ENCODE measurements at regions not wholly inside any gene's neighbourhood (a gene's known extent, or its start where the extent isn't known, plus 50 kb on each side); places are given as distances from the start of the nearest gene placed in this dataset.

DNA sequence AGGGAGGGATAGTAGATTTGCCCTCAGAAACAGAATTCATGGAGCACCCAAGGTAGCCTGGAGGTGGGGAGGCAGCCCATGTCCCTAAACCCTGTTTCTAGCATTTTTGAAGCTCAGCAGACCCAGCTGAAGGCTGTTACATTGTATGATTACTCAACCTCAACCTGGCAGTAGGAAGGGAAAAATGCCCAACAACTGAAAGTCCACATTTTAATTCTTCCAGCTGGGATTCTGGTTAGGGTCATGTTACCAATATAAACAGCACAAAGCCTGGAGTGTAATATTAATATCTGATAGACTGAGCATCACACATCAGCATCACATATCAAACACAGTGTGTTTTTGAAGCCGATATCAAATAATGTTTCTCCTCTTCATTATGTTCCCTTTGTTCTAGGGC, 437.0 kb downstream of the HRH4 start:
- no peak overlapping the region for H3K4me3 ChIP-seq (replicated peaks; ENCODE audit: low read depth, low read length)
- TF ChIP-seq CTCF (IDR thresholded peaks at IDR 0.05; ENCODE audit: low read length, missing control alignments), result no peak
- DNase-seq (ENCODE audit: low read depth), result no peak

DNA sequence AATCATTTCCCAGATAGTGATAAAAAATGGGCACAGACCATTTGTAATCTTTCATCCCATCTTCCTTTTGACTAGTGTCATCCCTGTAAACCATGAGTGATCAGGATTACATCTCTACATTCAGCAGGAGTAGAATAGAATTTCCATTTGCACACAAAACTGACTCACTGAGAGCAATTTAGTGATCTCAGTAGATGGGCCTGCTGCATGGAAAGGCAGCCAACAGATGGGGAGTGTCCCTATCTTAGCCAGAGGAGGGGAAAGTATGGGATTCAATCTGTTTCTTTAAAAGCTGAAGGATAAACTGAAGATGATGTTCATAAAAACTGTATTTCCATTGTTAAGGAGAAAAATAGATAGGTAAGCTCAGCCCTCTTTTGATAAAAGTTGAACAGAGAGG, 441.7 kb downstream of the ZNF521 start:
- no peak for TF ChIP-seq CTCF (IDR thresholded peaks at IDR 0.05; ENCODE audit: low read length, missing control alignments)
- DNase-seq (ENCODE audit: low read depth), result no peak
- H3K4me3 ChIP-seq (replicated peaks; ENCODE audit: low read depth, low read length), result no peak overlapping the region

- H3K4me3 ChIP-seq (replicated peaks; ENCODE audit: low read depth, low read length), result no peak overlapping the region
- no peak for DNase-seq (ENCODE audit: low read depth)
- no peak for TF ChIP-seq CTCF (IDR thresholded peaks at IDR 0.05; ENCODE audit: low read length, missing control alignments)
Measured at GRCh38 chr18:24913507-24914170, 438.3 kb downstream of the ZNF521 start.

DNA sequence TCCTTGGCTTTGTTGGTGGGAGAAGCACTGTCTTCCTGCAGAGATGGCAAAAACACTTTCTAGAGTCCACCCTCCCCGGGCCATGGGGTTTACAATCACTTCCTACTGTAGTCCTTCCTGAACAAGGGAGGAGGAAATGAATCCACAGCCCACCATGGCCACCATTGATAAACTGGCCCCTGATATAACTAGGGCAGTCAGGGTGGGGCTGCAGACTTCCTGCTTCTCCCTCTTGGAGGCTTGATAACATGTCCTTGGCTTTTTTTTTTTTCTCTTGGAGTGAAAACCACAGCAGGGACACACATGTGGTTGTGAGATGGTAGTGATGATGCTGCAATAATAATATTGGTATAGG, 437.8 kb downstream of the ZNF521 start:
- H3K4me3 ChIP-seq (replicated peaks; ENCODE audit: low read depth, low read length), result no peak overlapping the region
- TF ChIP-seq CTCF (IDR thresholded peaks at IDR 0.05; ENCODE audit: low read length, missing control alignments), result no peak
- no peak for DNase-seq (ENCODE audit: low read depth)

DNA sequence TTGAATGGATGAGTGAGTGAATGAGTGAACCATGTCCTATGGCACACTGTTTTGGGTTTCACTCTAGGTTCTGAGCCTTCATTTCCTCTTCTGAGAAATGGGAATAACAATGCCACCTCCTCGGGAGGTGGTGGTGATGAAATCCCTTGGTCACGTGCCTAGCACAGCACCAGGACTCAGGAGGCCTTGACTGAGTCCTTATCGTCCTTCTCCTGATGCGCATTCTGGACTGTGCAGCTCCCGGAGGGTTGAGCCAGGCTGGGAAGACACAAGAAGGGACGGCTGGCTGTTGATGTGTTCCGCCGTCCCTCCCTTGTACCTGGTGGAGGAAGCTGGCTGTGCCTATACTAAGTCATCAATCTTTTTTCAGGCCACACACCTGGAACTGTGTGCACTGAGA, 437.3 kb downstream of the ZNF521 start:
- H3K4me3 ChIP-seq (replicated peaks; ENCODE audit: low read depth, low read length), result no peak overlapping the region
- TF ChIP-seq CTCF (IDR thresholded peaks at IDR 0.05; ENCODE audit: low read length, missing control alignments), result no peak
- DNase-seq (ENCODE audit: low read depth), result no peak

DNA sequence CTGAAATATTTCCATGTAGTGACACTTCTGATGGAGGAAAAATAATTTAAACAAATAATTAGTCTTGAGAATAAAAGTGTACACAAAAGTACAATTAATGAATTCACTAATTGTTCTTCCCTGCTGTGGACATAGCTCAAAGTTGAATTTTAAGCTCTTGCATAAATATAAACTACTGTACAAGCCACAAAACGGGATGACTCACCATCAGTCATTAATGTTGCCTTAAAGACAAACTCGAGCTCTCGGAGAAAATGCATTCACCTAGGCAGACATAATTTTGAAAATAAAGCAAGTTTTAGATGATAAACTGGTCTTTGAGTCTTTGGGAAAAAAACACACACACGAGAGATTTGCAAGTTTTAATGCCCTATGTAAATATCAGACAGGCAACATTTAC, 436.4 kb downstream of the ZNF521 start:
- peak; percentile 2 for DNase-seq (ENCODE audit: low read depth)
- TF ChIP-seq CTCF (IDR thresholded peaks at IDR 0.05; ENCODE audit: low read length, missing control alignments), result no peak
- no peak overlapping the region for H3K4me3 ChIP-seq (replicated peaks; ENCODE audit: low read depth, low read length)

- DNase-seq (ENCODE audit: low read depth), result no peak
- no peak overlapping the region for H3K4me3 ChIP-seq (replicated peaks; ENCODE audit: low read depth, low read length)
- TF ChIP-seq CTCF (IDR thresholded peaks at IDR 0.05; ENCODE audit: low read length, missing control alignments), result no peak
Measured at GRCh38 chr18:24917767-24918166, 434.2 kb downstream of the ZNF521 start.

Data from fibroblast of pulmonary artery (primary cell).